ENCODE measurements at regions not wholly inside any gene's neighbourhood (a gene's known extent, or its start where the extent isn't known, plus 50 kb on each side); places are given as distances from the start of the nearest gene placed in this dataset.
A peak's percentile ranks its signal among the peaks of the same experiment; 100 is the strongest.

- no peak for FAIRE-seq
- no peak for DNase-seq (ENCODE audit: low spot score)
Measured at GRCh38 chr6:163942790-163943189, 528.3 kb downstream of the QKI start.

- DNase-seq (ENCODE audit: low spot score), result no peak
Measured at GRCh38 chr6:163941624-163941976, 527.1 kb downstream of the QKI start.

GRCh38 chr6:163940705-163941623 lies 526.4 kb downstream of the QKI start:
- DNase-seq (ENCODE audit: low spot score) (no peak), FAIRE-seq (no peak)

More at GRCh38 chr6:163941624-163941976, 527.1 kb downstream of the QKI start:
- no peak for FAIRE-seq

- FAIRE-seq (no peak), DNase-seq (ENCODE audit: low spot score) (no peak)
Measured at GRCh38 chr6:163937071-163937470, 522.6 kb downstream of the QKI start.

- DNase-seq (ENCODE audit: low spot score), result peak; percentile 27
- no peak for FAIRE-seq
Measured at GRCh38 chr6:163935158-163935762, 520.7 kb downstream of the QKI start.

GRCh38 chr6:163930012-163930411 lies 515.5 kb downstream of the QKI start:
- FAIRE-seq (no peak), DNase-seq (ENCODE audit: low spot score) (no peak)

GRCh38 chr6:163929538-163929937 lies 515.0 kb downstream of the QKI start:
- DNase-seq (ENCODE audit: low spot score) (no peak), FAIRE-seq (no peak)

GRCh38 chr6:163926642-163927041 lies 512.1 kb downstream of the QKI start:
- no peak for DNase-seq (ENCODE audit: low spot score)

GRCh38 chr6:163925839-163926238 lies 511.3 kb downstream of the QKI start:
- no peak for DNase-seq (ENCODE audit: low spot score)
- FAIRE-seq, result no peak

More at GRCh38 chr6:163926642-163927041, 512.1 kb downstream of the QKI start:
- FAIRE-seq, result no peak

GRCh38 chr6:163923658-163924411 lies 509.3 kb downstream of the QKI start:
- DNase-seq (ENCODE audit: low spot score) (no peak), FAIRE-seq (no peak)

GRCh38 chr6:163922562-163922961 lies 508.0 kb downstream of the QKI start:
- no peak for FAIRE-seq

GRCh38 chr6:163919652-163920051 lies 505.1 kb downstream of the QKI start:
- FAIRE-seq, result no peak
- DNase-seq (ENCODE audit: low spot score), result no peak

More at GRCh38 chr6:163922562-163922961, 508.0 kb downstream of the QKI start:
- DNase-seq (ENCODE audit: low spot score), result no peak

GRCh38 chr6:163916315-163917081 lies 502.0 kb downstream of the QKI start:
- FAIRE-seq, result no peak
- no peak for DNase-seq (ENCODE audit: low spot score)

- no peak for FAIRE-seq
Measured at GRCh38 chr6:163915131-163915530, 500.6 kb downstream of the QKI start.

GRCh38 chr6:163913045-163913444 lies 498.5 kb downstream of the QKI start:
- FAIRE-seq (no peak), DNase-seq (ENCODE audit: low spot score) (no peak)

More at GRCh38 chr6:163915131-163915530, 500.6 kb downstream of the QKI start:
- DNase-seq (ENCODE audit: low spot score), result no peak

- FAIRE-seq, result no peak
- DNase-seq (ENCODE audit: low spot score), result no peak
Measured at GRCh38 chr6:163906006-163906710, 491.6 kb downstream of the QKI start.

GRCh38 chr6:163904186-163904585 lies 489.7 kb downstream of the QKI start:
- DNase-seq (ENCODE audit: low spot score) (no peak), FAIRE-seq (no peak)

- DNase-seq (ENCODE audit: low spot score), result no peak
- FAIRE-seq, result no peak
Measured at GRCh38 chr6:163903541-163903940, 489.0 kb downstream of the QKI start.

GRCh38 chr6:163902993-163903392 lies 488.5 kb downstream of the QKI start:
- FAIRE-seq, result no peak
- no peak for DNase-seq (ENCODE audit: low spot score)

- DNase-seq (ENCODE audit: low spot score) (no peak), FAIRE-seq (no peak)
Measured at GRCh38 chr6:163901681-163902080, 487.2 kb downstream of the QKI start.

GRCh38 chr6:163900570-163900969 lies 486.1 kb downstream of the QKI start:
- no peak for DNase-seq (ENCODE audit: low spot score)

More at GRCh38 chr6:163900570-163900969, 486.1 kb downstream of the QKI start:
- no peak for FAIRE-seq
